Spleen (tissue), 11 donors: ENCODE measurements at regions not wholly inside any gene's neighbourhood (a gene's known extent, or its start where the extent isn't known, plus 50 kb on each side); places are given as distances from the start of the nearest gene placed in this dataset.

Source experiments
- DNase-seq: peaks from one replicate; pipeline ENCODE4 v3.0.0-alpha.2; 2020
- H3K27ac ChIP-seq, 8 donors: fragments of 200-600 bp; sonication (generic) in 7 of 8; 1 replicate in 4 of 8; 2 replicates in 4 of 8; pipeline versions ENCODE4 v1.5.0 to v1.8.0; 2016 to 2021; ENCODE audit warnings: inconsistent platforms in 4 of 8, mild to moderate bottlenecking in 4 of 8, moderate library complexity in 1 of 8
- H3K27me3 ChIP-seq, 7 donors: fragments of 200-600 bp; sonication (generic) in 6 of 7; replicated peaks in 1 of 7; 1 replicate in 4 of 7; 2 replicates in 3 of 7; pipeline versions ENCODE4 v1.5.0 to v1.8.0; 2016 to 2021; ENCODE audit warnings: inconsistent platforms in 3 of 7, mild to moderate bottlenecking in 1 of 7
- H3K36me3 ChIP-seq, 6 donors: fragments of 200-600 bp; sonication (generic) in 5 of 6; 1 replicate in 4 of 6; 2 replicates in 2 of 6; pipeline versions ENCODE4 v1.5.0 to v1.8.0; 2016 to 2021; ENCODE audit warnings: inconsistent platforms in 2 of 6
- H3K4me1 ChIP-seq, 6 donors: fragments of 200-600 bp; sonication (generic) in 5 of 6; 1 replicate in 3 of 6; 2 replicates in 3 of 6; pipeline versions ENCODE4 v1.5.0 to v1.8.0; 2016 to 2021; ENCODE audit warnings: inconsistent platforms in 3 of 6
- H3K4me3 ChIP-seq, 8 donors: fragments of 200-600 bp; sonication (generic) in 7 of 8; 1 replicate in 4 of 8; 2 replicates in 4 of 8; pipeline versions ENCODE4 v1.5.0 to v1.8.0; 2016 to 2021; ENCODE audit warnings: inconsistent platforms in 4 of 8, mild to moderate bottlenecking in 4 of 8, moderate library complexity in 2 of 8
- H3K9me3 ChIP-seq, 8 donors: fragments of 200-600 bp; sonication (generic) in 7 of 8; 1 replicate in 4 of 8; 2 replicates in 4 of 8; pipeline versions ENCODE4 v1.5.0 to v1.8.0; 2016 to 2021; ENCODE audit warnings: inconsistent platforms in 4 of 8
- POLR2A ChIP-seq, 3 donors: fragments of 450-650 bp; IDR thresholded peaks; one replicate each; pipeline ENCODE4 v1.5.1; 2017; ENCODE audit warnings: antibody characterized with exemption in 3 of 3, mild to moderate bottlenecking in 1 of 3
- POLR2AphosphoS5 ChIP-seq, 3 donors: sonication (generic); formaldehyde crosslinking; IDR thresholded peaks; one replicate each; pipeline ENCODE4 v1.5.1; 2017; ENCODE audit warnings: antibody characterized with exemption in 3 of 3
- WGBS, 5 donors: extraction: QIAGEN DNeasy Blood & Tissue Kit in 3 of 5; methylation state at CpG; one replicate each; pipeline versions ENCODE4 v1.1.5 to v1.1.7; 2013 to 2018; 5-methylcytosine and 5-hydroxymethylcytosine counted together
- intact Hi-C: fragments of 100-400 bp; cut with DNase I; formaldehyde crosslinking; loops from one replicate; pipeline ENCODE4 v1.15.0; 2023; ENCODE audit warnings: low total_unique reads
- TF ChIP-seq, protein P1 (sequence below), 11 experiments: fragments of 200-600 bp in 7 of 11; fragments of 450-650 bp in 4 of 11; sonication (generic) in 4 of 11; IDR thresholded peaks in 8 of 11; conservative IDR thresholded peaks in 3 of 11; 1 replicate in 7 of 11; 2 replicates in 4 of 11; pipeline versions ENCODE4 v1.4.0 to v1.8.0; 2016 to 2021; ENCODE audit warnings: antibody characterized with exemption in 11 of 11, inconsistent platforms in 4 of 11, mild to moderate bottlenecking in 1 of 11
- donor health status: healthy with polysubstance abuse.
- donor health status: DM: no; HTN: no; CAD: no; lungs with moderate emphysema.
- donor health status: DM: no; HTN: no; CAD: no.
- donor health status: Bipolar disorder and iron deficiency.
- donor health status: healthy.
- donor health status: DM: no; HTN: no; CAD: no.
- donor health status: DM: yes; HTN: yes; CAD: no.

DNA sequence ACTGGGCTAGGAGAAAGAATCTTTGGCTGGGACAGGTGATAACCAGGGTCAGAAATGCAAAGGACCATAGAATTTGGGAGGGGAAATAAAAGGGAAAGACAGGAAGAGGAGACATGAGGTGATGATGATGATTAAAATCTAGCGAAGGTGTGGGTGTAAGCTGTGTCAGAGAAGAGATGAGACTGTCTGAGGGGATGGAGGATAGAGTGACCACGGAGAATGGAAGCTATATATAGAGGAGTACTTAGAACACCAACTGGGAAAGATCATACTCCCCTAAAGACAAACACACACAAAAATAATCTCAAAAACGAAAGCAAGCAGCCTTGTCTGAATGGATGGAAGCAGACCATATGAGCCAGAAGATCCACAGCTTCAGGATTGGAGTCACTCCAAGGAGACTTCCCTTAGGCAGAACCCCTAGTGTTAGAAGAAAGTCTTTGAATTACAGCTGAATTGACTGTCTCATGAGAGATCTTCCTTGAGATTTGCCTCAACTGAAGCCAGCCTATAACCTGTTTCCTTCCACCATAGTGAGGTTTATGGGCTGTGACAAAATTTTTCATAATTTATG, 115.2 kb upstream of the DAZL start:
- Histone ChIP-seq H3K27ac (no peak overlapping the region), H3K4me1 (no peaks in the 10 kb centered on the region), H3K4me3 (no peak overlapping the region), H3K27me3 (no peaks in the 10 kb centered on the region), H3K9me3 (peaks cover 0 to 5% (median 1%) of the 10 kb centered on the region in 8 donors), H3K36me3 (no peaks in the 10 kb centered on the region)
- DNase-seq, result no peak
- WGBS, 5 donors, result 64 to 80% (median 71%) methylated on average over 3 of the region's 3 CpGs
- no peak for TF ChIP-seq POLR2AphosphoS5 (IDR thresholded peaks at IDR 0.05)
- TF ChIP-seq POLR2A (IDR thresholded peaks at IDR 0.05), result no peak
- TF ChIP-seq, protein P1, sequence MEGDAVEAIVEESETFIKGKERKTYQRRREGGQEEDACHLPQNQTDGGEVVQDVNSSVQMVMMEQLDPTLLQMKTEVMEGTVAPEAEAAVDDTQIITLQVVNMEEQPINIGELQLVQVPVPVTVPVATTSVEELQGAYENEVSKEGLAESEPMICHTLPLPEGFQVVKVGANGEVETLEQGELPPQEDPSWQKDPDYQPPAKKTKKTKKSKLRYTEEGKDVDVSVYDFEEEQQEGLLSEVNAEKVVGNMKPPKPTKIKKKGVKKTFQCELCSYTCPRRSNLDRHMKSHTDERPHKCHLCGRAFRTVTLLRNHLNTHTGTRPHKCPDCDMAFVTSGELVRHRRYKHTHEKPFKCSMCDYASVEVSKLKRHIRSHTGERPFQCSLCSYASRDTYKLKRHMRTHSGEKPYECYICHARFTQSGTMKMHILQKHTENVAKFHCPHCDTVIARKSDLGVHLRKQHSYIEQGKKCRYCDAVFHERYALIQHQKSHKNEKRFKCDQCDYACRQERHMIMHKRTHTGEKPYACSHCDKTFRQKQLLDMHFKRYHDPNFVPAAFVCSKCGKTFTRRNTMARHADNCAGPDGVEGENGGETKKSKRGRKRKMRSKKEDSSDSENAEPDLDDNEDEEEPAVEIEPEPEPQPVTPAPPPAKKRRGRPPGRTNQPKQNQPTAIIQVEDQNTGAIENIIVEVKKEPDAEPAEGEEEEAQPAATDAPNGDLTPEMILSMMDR (IDR thresholded peaks at IDR 0.05 in 8 of 11, conservative IDR thresholded peaks at IDR 0.05 in 3 of 11), result no peak
- intact Hi-C loops, result no loop called here

DNA sequence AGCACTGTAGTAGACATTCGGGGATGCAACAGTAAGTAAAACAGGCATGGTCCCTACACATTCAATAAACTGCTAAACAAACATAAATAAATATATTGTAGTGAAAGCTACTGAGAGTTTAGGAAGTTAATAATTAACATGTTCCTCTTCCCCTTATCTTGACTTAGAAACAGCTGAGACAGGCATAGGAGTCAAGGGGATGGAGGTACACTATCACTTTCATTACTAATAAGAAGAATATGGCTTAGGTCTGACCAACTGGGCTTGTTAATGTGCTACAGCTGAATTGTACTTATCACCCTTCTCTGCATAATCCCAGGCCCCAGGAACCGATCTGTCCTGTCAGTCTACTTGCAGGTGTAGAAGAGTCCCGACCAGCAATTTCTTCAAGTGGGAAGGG, 116.3 kb upstream of the DAZL start:
- Histone ChIP-seq H3K36me3 (no peaks in the 10 kb centered on the region), H3K27ac (no peak overlapping the region), H3K27me3 (no peaks in the 10 kb centered on the region), H3K9me3 (peaks cover 0 to 16% (median 11%) of the 10 kb centered on the region in 8 donors), H3K4me3 (no peak overlapping the region), H3K4me1 (no peaks in the 10 kb centered on the region)
- intact Hi-C loops, result no loop called here
- TF ChIP-seq POLR2AphosphoS5 (IDR thresholded peaks at IDR 0.05) (no peak), POLR2A (IDR thresholded peaks at IDR 0.05) (no peak)
- TF ChIP-seq, protein P1 (IDR thresholded peaks at IDR 0.05 in 8 of 11, conservative IDR thresholded peaks at IDR 0.05 in 3 of 11), result no peak
- no peak for DNase-seq
- 86 to 97% (median 90%) methylated on average over 3 of the region's 3 CpGs for WGBS, 5 donors

DNA sequence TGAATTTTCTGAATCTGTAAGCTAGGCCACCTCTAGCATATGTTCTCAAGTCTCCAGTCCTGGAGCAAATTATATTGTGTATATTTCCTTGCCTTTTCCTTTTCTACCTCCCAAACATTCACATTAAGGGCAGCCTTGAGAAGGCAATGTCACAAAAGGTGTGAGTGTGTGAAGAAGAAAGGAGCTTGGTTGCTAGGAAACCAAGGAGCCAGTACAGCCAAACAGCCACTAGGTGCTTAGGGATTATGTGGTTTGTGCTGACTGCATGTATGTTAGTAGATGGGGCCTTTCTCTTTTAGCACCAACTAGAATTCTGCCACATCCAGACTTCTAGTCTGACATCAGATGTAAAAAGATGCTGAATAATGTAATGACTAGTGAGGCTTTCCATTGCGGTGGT, 118.8 kb upstream of the DAZL start:
- TF ChIP-seq POLR2AphosphoS5 (IDR thresholded peaks at IDR 0.05) (no peak), POLR2A (IDR thresholded peaks at IDR 0.05) (no peak)
- TF ChIP-seq, protein P1 (IDR thresholded peaks at IDR 0.05 in 8 of 11, conservative IDR thresholded peaks at IDR 0.05 in 3 of 11), result no peak
- no peak for DNase-seq
- intact Hi-C loops, result no loop called here
- H3K27me3 ChIP-seq, result no peaks in the 10 kb centered on the region
- no peaks in the 10 kb centered on the region for H3K4me1 ChIP-seq
- no peaks in the 10 kb centered on the region for H3K36me3 ChIP-seq
- H3K4me3 ChIP-seq, result no peak overlapping the region
- H3K9me3 ChIP-seq, result peaks cover 0 to 20% (median 16%) of the 10 kb centered on the region in 8 donors
- WGBS, 5 donors, result 39 to 100% (median 53%) methylated on average over 1 of the region's 1 CpG
- H3K27ac ChIP-seq, result no peak overlapping the region

DNA sequence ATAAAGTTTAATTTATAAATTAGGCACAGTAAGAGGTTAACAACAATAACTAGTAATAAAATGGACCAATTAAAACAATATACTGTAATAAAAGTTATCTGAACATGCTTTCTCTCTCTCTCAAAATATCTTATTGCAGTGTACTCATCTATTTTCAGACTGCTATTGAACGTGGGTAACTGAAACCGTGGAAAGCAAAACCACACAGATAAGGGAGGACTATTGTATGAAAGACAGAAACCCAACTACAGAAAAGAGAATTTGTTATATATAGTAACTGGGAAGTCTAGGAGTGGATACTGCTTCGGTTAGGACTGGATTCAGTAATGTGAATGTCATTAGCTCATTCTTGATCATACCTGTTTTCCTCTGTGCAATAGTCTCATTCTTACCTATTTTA, 119.3 kb upstream of the DAZL start:
- Histone ChIP-seq H3K4me1 (no peaks in the 10 kb centered on the region), H3K9me3 (peaks cover 0 to 20% (median 16%) of the 10 kb centered on the region in 8 donors), H3K36me3 (no peaks in the 10 kb centered on the region), H3K27me3 (no peaks in the 10 kb centered on the region), H3K27ac (no peak overlapping the region), H3K4me3 (no peak overlapping the region)
- WGBS, 5 donors, result 55 to 67% (median 57%) methylated on average over 3 of the region's 3 CpGs
- TF ChIP-seq, protein P1 (IDR thresholded peaks at IDR 0.05 in 8 of 11, conservative IDR thresholded peaks at IDR 0.05 in 3 of 11), result no peak
- TF ChIP-seq POLR2A (IDR thresholded peaks at IDR 0.05) (no peak), POLR2AphosphoS5 (IDR thresholded peaks at IDR 0.05) (no peak)
- intact Hi-C loops, result no loop called here
- DNase-seq, result no peak
